Right renal pelvis (tissue), 4 donors: ENCODE measurements at regions not wholly inside any gene's neighbourhood (a gene's known extent, or its start where the extent isn't known, plus 50 kb on each side); places are given as distances from the start of the nearest gene placed in this dataset.

Source experiments
- DNase-seq, 4 donors: peaks; one replicate each; pipeline ENCODE4 v3.0.0-alpha.2; 2013; ENCODE audit warnings: low read depth in 4 of 4, low spot score in 3 of 4, missing footprints in 1 of 4

DNA sequence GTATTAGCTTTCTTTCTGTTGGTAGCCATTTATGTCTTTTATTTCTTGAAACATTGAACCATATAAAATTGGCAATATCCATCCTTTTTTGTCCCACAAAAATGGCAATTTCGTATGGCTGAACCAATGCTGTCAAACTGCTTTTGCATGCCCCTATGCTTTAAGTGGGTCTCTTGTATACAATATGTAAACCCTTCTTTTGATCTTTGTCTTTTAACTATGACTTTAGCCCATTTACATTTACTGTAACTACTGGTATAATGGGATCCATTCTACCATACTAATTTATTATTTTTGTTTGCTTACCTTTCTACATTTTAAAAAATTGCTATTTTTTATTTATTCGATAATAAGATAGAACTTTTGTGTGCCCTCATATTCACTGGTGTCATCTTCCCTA lies 93.4 kb downstream of the TENT4A start:
- DNase-seq, result no peak

DNA sequence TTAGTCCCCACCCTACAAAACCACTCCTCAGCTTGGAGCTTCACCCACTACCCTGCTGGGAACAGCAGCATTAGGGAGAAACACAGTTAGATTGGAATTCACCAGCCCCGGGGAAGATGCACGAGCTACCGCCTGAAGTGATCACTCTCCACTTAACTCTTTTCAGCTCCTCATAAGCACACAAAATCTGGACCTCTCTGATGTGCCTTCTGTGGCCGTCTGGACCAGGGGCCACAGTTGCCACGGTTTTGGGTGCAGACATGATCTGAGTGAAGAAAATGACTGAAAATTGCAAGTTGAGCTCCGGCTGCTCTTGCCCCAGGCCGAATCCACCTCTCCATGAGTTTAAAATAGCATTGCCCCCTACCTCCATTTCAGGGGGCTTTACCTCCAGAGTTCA lies 95.2 kb downstream of the TENT4A start:
- no peak for DNase-seq

DNA sequence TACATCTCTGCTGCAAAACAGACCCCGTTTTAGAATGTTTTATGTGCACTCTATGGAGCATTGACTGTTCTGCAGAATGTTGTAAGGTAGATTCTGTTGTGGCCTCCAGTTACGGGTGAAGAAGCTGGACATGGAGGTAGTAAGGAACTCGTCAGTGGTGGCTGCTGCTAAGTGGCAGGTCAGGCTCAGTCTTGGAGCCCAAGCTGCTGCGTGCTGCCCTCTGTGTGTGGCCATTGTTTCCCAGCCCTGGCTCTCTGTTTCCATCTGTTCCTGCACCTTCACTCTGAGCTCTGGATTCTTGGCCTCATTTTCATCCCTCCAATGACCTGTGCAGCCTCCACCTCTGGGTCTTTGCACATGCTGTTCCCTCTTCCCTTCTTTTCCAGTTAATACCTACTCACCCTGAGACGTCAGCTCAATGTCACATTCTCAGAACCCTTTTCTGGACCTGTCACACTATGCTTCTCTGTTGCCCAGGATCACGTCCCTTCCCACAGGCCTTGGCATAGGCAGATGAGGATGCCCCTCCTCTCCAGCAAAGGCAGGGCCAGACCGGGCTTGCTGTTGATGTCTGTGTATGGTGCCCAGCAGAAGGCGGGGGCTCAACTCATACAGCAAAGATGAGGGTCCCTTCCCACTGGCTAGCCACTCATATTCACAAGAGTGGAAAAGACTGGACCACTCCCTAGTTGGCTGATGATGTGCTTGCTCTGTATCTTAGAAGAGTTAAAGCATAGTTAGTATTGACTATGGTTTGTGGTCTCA lies 97.6 kb downstream of the TENT4A start:
- no peak for DNase-seq

DNA sequence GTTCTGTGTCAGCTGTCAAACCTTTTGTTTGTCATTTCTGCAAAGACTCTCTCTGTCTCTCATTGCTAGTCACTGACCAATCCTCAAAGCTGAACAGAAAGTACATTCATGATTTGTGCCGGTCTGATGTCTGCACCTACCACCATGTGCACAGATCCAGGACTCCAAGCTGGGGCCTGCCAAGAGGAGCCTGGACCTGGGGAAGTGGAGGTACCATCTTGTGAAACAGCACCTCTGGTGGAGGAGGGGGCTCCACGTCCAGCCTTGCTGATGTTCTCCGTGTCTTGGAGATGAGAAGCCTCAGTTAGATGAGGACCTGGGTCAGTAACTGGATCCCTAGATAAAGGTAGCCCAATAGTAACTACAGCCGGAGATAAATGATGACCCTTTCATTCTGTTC lies 98.9 kb downstream of the TENT4A start:
- DNase-seq, result no peak

DNA sequence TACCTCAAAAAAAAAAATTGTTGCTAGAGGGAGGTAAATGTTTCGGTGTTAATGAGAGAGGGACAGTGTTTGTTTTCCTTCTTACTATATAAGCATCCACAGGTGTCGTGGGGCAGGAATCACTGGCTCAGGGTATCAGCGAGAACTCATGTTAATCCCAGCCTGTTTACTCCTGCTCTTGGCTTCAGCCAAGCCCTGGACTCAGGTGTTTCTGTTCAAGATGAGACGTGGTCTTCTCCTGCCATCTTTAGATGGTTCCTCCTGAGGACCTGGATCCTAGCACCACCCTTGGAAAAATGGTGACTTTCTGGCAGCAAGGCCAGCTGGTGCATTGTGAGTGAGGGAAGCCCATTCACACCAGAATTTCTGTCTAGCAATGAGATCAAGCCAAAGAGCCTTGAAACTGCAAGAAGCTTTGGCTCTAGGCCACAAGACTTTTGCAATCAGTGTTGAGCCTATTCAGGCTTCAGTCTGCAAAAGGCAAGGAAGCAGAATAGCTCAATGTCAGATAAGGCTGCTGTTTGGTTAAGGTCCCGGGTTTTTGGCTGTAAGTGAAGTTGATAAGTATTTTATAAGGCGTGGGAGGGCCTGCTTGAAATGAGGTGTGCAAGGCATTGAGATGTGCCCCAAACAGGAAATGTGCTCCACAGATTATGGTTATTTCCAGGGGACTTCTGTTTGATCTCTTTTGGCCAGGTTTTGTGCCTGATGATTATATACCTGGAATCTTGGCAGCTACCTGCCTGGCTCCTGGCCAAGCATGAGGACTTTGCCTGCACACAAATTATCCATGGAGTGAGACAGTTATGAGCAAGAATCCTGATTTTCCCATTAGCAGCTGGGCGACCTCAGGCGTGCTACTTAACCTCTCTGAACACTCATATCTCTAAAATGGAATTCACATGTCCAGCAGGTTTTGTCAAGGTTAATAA lies 99.8 kb downstream of the TENT4A start:
- DNase-seq, result no peak

DNA sequence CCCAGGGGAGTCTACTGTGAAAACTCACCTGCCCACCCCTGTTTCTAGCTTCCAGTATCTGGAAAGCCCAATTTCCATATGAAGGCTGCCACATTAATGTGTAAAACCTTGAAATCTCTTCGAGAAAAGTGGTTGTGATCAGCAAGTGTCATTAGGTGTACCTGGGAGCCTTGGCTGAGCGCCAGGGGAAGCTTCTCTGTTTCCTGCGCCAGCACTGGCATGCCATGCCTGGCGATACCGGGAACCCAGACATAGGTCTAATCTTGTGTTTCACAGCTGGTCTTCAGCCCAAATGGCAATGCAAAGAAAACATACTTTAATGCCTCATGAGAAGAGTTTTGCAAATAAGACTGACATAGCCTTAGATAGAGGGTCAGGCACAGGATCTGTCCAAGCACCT lies 101.6 kb downstream of the TENT4A start:
- DNase-seq, result no peak

DNA sequence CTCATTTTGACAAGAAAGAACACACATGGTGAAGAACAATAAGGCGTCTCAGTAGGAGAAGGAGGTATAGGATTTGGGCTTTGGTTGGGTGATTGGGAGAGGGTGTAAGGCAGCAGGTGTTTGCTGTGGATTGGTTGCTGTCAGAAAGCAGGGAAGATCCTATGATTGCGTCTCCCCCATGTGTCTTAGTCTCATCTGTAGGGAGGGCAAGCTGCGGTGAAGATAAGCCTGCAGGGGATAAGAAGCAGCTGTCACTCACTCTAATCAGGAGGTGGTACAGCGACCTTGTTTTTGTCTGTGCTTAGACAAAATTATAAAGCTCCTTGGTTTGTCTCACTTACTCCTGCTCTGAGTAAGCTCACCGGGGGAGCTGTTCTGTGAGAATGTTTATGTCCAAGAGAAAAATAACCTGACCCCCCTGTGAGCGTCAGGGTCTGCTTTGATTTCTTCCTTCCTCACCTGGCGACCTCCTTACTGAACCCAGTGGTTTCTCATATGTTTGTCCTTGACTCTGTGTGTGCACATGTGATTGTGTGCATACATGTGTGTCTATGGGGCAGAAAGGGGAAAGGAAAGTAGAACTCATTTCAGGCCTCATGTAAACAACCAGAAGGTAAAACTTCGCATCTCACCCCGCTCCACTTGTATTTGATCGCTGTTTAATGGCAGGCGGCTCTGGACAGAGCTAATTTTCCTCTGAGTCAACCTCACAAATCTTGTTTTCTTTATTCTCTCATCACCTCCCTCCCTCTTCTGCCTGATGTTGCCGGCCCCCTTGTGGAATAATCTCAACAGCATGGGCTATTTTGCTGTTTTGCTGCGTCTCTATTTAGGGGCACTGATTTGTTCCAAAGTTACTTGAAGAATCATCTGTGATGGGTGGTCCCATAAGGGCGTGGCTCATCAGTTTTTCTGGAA lies 105.6 kb downstream of the TENT4A start:
- DNase-seq, result no peak

DNA sequence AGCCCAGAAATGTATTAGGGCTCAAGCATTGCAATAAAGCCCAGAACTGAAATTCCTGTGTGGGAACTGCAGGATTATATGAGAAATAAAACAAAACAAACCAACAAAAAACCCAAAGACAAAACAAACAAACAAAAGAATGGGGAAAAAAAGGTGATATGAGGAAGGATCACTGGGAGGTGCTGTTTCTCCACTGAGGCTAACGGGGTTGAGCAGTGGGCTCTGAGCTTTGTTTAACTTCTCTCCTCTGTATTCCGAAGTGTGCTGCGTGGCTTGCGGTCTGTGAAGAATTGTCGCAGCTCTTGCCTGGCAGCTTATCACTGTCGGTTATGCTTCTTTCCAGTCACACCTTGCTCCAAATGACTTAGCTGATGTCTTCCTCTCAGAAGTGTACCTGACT lies 106.3 kb downstream of the TENT4A start:
- no peak for DNase-seq

DNA sequence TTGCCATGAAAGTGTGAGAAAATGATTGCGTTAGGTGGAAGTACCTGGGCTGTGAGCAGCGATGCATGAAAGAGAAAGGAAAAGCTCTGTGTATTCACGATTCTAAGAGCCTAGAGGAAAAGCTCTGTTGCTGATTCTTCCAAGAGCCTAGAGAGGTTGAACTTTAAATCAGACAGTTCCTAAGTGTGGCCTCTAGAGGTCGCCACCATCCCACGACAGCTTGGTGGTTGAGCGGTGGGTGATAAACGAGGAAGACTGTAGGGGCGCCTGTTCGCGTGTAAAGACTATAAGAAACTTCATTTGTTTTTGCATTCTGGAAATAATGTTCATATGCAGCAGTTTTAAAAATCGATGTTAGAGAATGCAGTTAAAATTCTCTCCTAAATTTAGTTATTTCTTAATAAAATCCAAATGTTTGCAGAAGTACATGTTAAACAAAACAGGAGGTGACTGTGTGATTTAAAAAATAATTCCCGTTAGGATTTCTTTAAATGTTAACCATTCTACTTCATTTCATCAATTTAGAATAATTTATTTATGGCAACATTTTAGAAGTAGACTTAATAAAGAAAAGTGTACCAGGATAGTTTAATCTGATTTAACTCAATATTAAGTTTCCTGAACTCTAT lies 107.7 kb downstream of the TENT4A start:
- DNase-seq, result no peak

DNA sequence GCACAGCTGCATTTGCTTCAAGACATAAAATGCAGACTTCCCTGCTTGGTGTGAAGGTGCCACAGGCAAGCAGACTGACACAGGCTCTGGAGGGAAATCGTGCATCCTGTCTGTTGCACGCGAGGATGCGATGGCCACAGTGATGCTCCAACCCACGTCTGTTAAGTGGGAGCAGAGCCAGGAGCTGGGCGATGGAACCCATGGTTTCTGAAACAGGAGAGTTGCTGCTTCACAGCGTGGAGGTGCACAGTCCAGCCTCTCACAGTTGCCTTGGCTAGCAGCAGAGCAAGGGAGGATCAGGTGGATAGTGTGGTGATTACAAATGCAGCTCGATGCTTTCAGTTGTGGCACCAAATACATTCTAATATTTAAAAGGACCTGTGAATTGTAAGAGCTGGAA lies 108.8 kb downstream of the TENT4A start:
- DNase-seq, result no peak

DNA sequence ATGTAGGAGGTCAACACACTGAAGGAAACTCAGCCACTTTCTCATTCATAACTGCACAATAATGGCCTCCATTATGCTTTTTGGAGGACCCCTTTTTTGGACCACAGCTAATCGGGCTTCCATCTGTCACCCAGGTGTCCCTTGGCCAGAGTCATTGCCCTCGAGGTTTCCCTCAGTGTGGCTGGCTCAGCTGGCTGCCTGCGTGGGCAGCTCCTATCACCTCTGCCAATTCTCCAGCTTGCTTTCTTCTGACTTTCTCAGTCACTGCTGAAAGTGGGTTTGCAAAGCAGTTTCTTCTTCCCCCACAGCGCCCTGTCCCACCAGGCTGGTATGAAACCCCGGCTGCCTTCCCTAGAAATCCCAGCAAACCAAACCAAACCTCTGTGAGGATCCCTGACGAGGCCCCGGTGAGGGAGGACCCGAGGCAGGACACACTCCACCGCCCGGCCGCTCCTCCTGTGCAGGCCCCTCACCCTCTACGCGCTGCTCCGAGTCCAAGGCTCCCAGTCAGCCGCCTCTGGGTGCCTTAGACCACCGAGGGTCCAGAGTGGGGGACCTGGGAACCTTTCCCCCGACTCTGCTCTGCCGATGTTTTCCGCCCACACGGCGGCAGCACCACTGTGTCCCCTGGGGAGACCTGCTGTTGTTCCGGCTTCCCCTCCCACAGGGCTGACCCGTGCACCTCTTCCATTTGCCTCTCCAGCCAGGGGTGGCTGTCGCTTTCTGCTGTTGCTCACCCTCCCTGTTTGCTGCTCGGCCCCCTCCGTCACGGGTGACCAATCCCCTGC lies 109.5 kb downstream of the TENT4A start:
- no peak for DNase-seq

DNA sequence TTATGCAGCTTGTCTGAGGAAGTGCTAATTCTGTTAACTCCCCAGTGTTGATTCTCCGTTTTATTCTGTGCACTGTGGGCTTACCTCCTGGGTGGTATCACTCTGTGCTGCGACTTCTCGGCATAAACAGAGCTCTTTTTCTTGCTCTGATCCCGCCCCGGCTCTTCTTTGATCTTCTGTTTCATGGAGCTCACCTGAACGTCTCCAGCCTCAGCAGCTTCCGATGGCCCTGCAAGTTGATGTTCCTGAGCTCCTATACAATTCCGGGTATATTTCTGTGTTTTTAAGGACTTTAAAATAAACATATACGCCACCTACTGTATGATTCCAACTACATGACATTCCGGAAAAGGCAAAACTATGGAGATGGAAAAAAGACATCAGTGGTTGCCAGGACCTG lies 110.8 kb downstream of the TENT4A start:
- no peak for DNase-seq

DNA sequence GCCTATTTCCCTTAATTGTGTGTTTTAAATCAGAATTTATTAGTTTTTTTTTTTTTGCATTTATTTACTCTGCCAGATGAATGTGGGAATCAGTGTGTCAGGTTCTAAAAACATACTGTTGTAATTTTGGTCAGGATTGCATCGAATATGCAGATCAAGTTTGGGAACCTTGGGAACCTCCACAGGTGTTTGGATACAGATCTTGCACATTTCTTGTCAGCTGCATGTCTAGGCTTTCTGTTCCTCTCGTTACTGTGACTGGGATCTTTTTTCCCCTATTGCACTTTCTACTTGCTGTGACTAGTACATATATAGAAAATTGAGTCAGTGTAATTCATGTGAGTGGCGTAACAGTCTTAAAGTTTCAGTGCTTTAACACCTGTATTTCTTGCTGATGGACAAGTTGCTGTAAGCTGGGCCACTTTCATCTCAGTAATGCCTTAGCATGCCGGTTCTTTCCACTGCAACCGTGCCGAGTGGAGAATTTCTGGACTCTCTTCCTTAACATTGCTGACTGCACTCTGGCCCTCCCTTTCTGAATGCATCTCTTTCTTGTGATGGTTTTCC lies 112.5 kb downstream of the TENT4A start:
- DNase-seq, result no peak

DNA sequence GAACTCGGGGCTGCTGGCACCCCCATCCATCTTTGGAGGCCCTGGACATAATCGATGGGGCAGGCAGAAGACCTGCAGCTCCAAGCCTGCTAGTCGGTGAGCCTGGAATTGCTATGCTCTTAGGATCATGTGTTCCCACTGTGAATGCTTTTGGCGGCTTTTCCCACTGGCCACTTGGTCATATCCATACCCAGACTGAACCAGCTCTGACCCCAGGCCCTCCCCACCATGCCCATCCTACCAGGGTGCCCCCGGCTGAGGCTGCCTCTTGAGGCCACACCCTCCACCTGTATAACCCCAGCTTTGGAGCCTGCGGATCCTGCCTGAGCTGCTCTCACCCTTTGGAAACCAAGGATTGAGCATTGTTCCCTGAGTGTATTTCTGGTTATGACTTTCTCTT lies 113.5 kb downstream of the TENT4A start:
- DNase-seq, result no peak

DNA sequence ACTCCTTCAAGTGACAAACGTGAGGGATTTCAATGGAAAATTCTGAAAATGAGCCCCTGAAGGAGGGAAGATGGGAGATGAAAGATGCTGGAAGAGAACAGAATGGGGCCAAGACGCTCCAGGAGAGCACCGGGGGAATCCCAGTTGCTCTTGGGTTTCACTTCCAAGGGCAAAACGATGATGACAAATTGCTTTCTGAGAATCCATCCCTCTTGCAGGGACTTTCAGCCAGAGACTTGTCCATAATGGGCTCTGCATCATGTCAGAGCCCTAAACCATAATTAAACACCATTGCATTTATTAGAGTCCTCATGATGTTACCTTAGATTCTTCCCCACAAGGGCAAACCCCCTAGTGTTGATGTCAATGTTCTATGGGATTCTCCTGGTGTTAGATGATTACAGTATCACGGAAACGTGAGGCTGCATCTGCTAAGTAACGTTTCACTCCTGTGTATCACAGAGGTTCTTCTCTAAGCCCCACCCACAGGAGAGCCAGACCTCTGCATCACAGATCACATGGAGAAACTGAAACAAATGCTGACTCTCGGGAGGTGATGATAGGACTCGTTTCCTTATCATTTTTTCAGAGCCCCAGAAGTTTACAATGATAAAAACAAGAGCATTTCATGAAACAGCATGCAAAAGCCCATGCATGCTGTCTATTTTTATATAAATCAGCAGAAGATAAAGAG lies 114.4 kb downstream of the TENT4A start:
- no peak for DNase-seq

DNA sequence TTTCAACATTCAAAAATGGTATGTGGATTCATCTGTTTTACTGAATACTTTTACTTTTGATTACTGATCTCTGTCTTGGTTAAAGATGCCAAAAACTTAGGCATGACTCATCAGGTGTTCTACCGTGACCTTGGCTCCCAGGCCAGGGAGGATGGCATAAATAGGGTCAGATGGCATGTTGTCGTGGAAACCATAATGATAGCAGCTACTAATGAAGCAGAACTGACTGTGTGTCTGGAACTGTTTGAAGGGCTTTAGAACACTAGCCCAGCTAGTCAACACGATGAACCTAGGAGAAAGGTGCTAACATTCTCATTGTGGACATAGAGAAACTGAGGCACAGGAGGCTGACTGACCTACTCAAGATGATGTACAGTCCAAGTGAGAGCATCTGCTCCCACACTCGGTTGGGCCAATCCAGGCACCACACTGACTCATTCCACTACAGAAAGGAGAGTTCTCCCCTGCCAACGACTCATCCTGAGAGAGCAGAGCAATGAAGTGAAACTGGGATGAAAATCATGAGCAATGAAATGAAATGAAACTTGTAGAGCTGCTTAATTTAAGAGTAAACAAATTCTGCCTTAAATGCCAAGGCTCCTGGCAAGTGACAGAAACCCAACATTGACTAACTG lies 116.0 kb downstream of the TENT4A start:
- DNase-seq, result no peak

DNA sequence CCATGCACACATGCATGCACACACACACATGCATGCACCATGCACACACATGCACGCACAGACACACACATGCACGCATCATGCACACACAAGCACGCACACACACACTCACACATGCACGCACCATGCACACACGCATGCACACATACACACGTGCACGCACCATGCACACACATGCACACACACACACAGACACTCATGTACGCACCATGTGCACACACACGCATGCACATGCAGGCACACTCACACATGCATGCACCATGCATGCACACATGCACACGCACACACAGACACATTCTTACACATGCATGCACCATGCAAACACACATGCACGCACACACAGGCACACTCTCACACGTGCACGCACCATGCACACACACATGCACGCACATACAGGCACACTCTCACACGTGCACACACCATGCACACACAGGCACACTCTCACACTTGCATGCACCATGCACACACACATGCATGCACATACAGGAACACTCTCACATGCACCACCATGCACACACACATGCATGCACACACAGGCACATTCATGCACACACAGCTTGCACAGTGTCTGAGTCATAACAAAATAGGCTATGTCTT lies 117.5 kb downstream of the TENT4A start:
- no peak for DNase-seq
